Tibial artery (tissue), 4 donors: ENCODE measurements at regions not wholly inside any gene's neighbourhood (a gene's known extent, or its start where the extent isn't known, plus 50 kb on each side); places are given as distances from the start of the nearest gene placed in this dataset.

ENCODE experiments used
- DNase-seq, 2 donors: peaks; one replicate each; pipeline ENCODE4 v3.0.0-alpha.2; 2019
- H3K27ac ChIP-seq, 2 donors: fragments of 200-600 bp; sonication (generic) in 1 of 2; 1 replicate in 1 of 2; 2 replicates in 1 of 2; pipeline ENCODE4 v1.5.1; 2018 to 2019; ENCODE audit warnings: mild to moderate bottlenecking in 1 of 2
- H3K27me3 ChIP-seq, 2 donors: fragments of 200-600 bp; sonication (generic) in 1 of 2; one replicate each; pipeline versions ENCODE4 v1.5.1 to v1.6.0; 2016 to 2019
- H3K36me3 ChIP-seq, 3 donors: fragments of 200-600 bp; sonication (generic) in 2 of 3; one replicate each; pipeline ENCODE4 v1.5.1; 2016 to 2019; ENCODE audit warnings: mild to moderate bottlenecking in 2 of 3
- H3K4me1 ChIP-seq, 4 donors: fragments of 200-600 bp; sonication (generic) in 2 of 4; 1 replicate in 3 of 4; 2 replicates in 1 of 4; pipeline ENCODE4 v1.5.1; 2016 to 2019
- H3K4me3 ChIP-seq, 2 donors: fragments of 200-600 bp; sonication (generic) in 1 of 2; 1 replicate in 1 of 2; 2 replicates in 1 of 2; pipeline ENCODE4 v1.5.1; 2018 to 2019; ENCODE audit warnings: mild to moderate bottlenecking in 2 of 2
- H3K9me3 ChIP-seq, 3 donors: fragments of 200-600 bp; sonication (generic) in 1 of 3; one replicate each; pipeline ENCODE4 v1.5.1; 2016 to 2019
- intact Hi-C: fragments of 100-400 bp; cut with DNase I; formaldehyde crosslinking; loops from one replicate; pipeline ENCODE4 v1.15.0; 2023; ENCODE audit warnings: low total_unique reads
- TF ChIP-seq, protein P1 (sequence below), 2 experiments: fragments of 200-600 bp in 1 of 2; fragments of 450-650 bp in 1 of 2; IDR thresholded peaks; one replicate each; pipeline ENCODE4 v1.5.1; 2017 to 2019; ENCODE audit warnings: antibody characterized with exemption in 2 of 2, mild to moderate bottlenecking in 1 of 2, moderate library complexity in 1 of 2

DNA sequence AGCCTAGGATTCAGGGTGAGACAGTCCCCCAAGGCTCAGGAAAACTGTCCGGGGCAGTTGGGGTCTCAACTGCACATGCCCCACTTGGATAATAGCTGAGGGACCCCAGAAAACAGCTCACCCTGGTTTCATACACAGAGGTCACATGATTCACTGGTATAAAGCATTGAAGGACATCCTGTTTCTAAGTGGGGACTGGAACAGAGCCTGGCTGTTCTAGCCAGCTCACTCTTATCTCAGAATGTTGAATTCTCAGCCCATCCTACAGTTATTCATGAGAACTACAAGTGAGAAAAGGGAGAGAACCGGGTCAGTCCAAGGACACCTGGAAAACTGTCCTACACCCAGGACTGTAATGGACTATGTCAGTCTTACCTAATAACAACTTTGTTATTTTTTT is 170.9 kb downstream of the FGF1 start:
- Histone ChIP-seq H3K4me1 (peaks cover 0 to 10% (median 2%) of the 10 kb centered on the region in 4 donors), H3K9me3 (peaks cover 0 to 11% (median 7%) of the 10 kb centered on the region in 3 donors), H3K27ac (no peak overlapping the region), H3K4me3 (no peak overlapping the region), H3K36me3 (peaks cover 0 to 4% (median 0%) of the 10 kb centered on the region in 3 donors), H3K27me3 (no peaks in the 10 kb centered on the region)
- DNase-seq: no peak
- intact Hi-C loops: no loop called here
- TF ChIP-seq, protein P1, sequence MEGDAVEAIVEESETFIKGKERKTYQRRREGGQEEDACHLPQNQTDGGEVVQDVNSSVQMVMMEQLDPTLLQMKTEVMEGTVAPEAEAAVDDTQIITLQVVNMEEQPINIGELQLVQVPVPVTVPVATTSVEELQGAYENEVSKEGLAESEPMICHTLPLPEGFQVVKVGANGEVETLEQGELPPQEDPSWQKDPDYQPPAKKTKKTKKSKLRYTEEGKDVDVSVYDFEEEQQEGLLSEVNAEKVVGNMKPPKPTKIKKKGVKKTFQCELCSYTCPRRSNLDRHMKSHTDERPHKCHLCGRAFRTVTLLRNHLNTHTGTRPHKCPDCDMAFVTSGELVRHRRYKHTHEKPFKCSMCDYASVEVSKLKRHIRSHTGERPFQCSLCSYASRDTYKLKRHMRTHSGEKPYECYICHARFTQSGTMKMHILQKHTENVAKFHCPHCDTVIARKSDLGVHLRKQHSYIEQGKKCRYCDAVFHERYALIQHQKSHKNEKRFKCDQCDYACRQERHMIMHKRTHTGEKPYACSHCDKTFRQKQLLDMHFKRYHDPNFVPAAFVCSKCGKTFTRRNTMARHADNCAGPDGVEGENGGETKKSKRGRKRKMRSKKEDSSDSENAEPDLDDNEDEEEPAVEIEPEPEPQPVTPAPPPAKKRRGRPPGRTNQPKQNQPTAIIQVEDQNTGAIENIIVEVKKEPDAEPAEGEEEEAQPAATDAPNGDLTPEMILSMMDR (IDR thresholded peaks at IDR 0.05): no peak

GRCh38 chr5:142514196-142514595 is 171.7 kb downstream of the FGF1 start:
- TF ChIP-seq, protein P1 (IDR thresholded peaks at IDR 0.05): no peak
- no peaks in the 10 kb centered on the region for H3K27me3 ChIP-seq
- peaks cover 0 to 4% (median 0%) of the 10 kb centered on the region in 3 donors for H3K36me3 ChIP-seq
- peaks cover 0 to 10% (median 2%) of the 10 kb centered on the region in 4 donors for H3K4me1 ChIP-seq
- intact Hi-C loops: no loop called here
- no peak overlapping the region for H3K27ac ChIP-seq
- no peak overlapping the region for H3K4me3 ChIP-seq
- peaks cover 0 to 11% (median 7%) of the 10 kb centered on the region in 3 donors for H3K9me3 ChIP-seq
- DNase-seq: no peak

GRCh38 chr5:142512043-142513042 is 173.5 kb downstream of the FGF1 start:
- intact Hi-C loops: no loop called here
- TF ChIP-seq, protein P1 (IDR thresholded peaks at IDR 0.05): no peak
- Histone ChIP-seq H3K27me3 (no peaks in the 10 kb centered on the region), H3K4me3 (no peak overlapping the region), H3K9me3 (peaks cover 0 to 8% (median 5%) of the 10 kb centered on the region in 3 donors), H3K4me1 (peaks cover 0 to 10% (median 2%) of the 10 kb centered on the region in 4 donors), H3K27ac (peak overlapping the region in 1 of 2 donors; percentile 32), H3K36me3 (peaks cover 0 to 4% (median 0%) of the 10 kb centered on the region in 3 donors)
- DNase-seq: peak; percentile 70 to 72

DNA sequence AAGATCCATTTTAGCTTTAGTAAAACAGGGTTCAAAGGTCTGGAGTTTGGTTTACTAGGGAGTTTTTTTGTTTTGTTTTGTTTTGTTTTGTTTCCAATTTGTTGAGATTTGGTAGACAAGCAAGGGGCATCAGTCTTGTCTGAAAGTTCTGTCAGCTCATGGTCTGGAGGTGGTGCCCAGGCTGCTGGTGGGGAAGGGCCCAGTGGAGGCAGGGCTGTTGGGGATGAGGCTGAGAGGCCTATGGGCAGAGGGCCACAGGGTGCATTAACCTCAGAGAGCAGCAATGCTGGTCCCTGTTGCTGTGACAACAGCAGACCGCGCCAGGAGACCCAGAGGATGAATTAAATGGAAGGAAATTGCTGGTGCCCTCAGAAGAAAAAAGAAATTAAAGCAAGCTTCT is 174.5 kb downstream of the FGF1 start:
- Histone ChIP-seq H3K27ac (peak overlapping the region in 1 of 2 donors; percentile 32), H3K4me1 (peaks cover 0 to 10% (median 2%) of the 10 kb centered on the region in 4 donors)

GRCh38 chr5:142509026-142509425 is 176.9 kb downstream of the FGF1 start:
- H3K27ac ChIP-seq: no peak overlapping the region

More for the DNA sequence above, 174.5 kb downstream of the FGF1 start:
- TF ChIP-seq, protein P1 (IDR thresholded peaks at IDR 0.05): no peak
- DNase-seq: no peak
- Histone ChIP-seq H3K9me3 (no peaks in the 10 kb centered on the region), H3K36me3 (peaks cover 0 to 4% (median 0%) of the 10 kb centered on the region in 3 donors), H3K4me3 (no peak overlapping the region), H3K27me3 (no peaks in the 10 kb centered on the region)
- intact Hi-C loops: no loop called here

More at GRCh38 chr5:142509026-142509425, 176.9 kb downstream of the FGF1 start:
- intact Hi-C loops: no loop called here
- Histone ChIP-seq H3K36me3 (no peaks in the 10 kb centered on the region), H3K4me3 (no peak overlapping the region), H3K9me3 (no peaks in the 10 kb centered on the region), H3K27me3 (no peaks in the 10 kb centered on the region), H3K4me1 (peaks cover 0 to 10% (median 2%) of the 10 kb centered on the region in 4 donors)
- TF ChIP-seq, protein P1 (IDR thresholded peaks at IDR 0.05): no peak
- DNase-seq: no peak
